Anterior cingulate cortex (tissue), 58 donors: ENCODE measurements at regions not wholly inside any gene's neighbourhood (a gene's known extent, or its start where the extent isn't known, plus 50 kb on each side); places are given as distances from the start of the nearest gene placed in this dataset.

Source experiments
- DNase-seq, 58 donors: peaks; one replicate each; lab custom pipeline; 2025; lab: John Stamatoyannopoulos, UW

GRCh38 chr5:14090755-14091154 lies 52.4 kb upstream of the TRIO start:
- no peak for DNase-seq

- DNase-seq = no peak
Observed at GRCh38 chr5:14090290-14090689, 52.9 kb upstream of the TRIO start.

GRCh38 chr5:14089198-14089597 lies 53.9 kb upstream of the TRIO start:
- DNase-seq = no peak

GRCh38 chr5:14086261-14086660 lies 56.9 kb upstream of the TRIO start:
- no peak for DNase-seq

GRCh38 chr5:14082973-14083372 lies 60.2 kb upstream of the TRIO start:
- no peak for DNase-seq

GRCh38 chr5:14082523-14082922 lies 60.6 kb upstream of the TRIO start:
- DNase-seq = no peak

GRCh38 chr5:14081791-14082190 lies 61.4 kb upstream of the TRIO start:
- no peak for DNase-seq

GRCh38 chr5:14078716-14079115 lies 64.4 kb upstream of the TRIO start:
- DNase-seq = no peak

- no peak for DNase-seq
Observed at GRCh38 chr5:14077501-14077900, 65.6 kb upstream of the TRIO start.

GRCh38 chr5:14076561-14076960 lies 66.6 kb upstream of the TRIO start:
- DNase-seq = no peak

GRCh38 chr5:14075937-14076336 lies 67.2 kb upstream of the TRIO start:
- DNase-seq = no peak

- no peak for DNase-seq
Observed at GRCh38 chr5:14071433-14071832, 71.7 kb upstream of the TRIO start.

GRCh38 chr5:14069021-14069420 lies 74.1 kb upstream of the TRIO start:
- no peak for DNase-seq

- DNase-seq = no peak
Observed at GRCh38 chr5:14068136-14068535, 75.0 kb upstream of the TRIO start.

GRCh38 chr5:14066326-14066725 lies 76.8 kb upstream of the TRIO start:
- no peak for DNase-seq

- no peak for DNase-seq
Observed at GRCh38 chr5:14064841-14065240, 78.3 kb upstream of the TRIO start.

- no peak for DNase-seq
Observed at GRCh38 chr5:14063691-14064090, 79.5 kb upstream of the TRIO start.

- peak in 1 of 58 donors; percentile 25 for DNase-seq
Observed at GRCh38 chr5:14063138-14063537, 80.0 kb upstream of the TRIO start.

GRCh38 chr5:14062178-14062577 lies 81.0 kb upstream of the TRIO start:
- no peak for DNase-seq

- no peak for DNase-seq
Observed at GRCh38 chr5:14061106-14061505, 82.0 kb upstream of the TRIO start.

GRCh38 chr5:14060218-14060617 lies 82.9 kb upstream of the TRIO start:
- DNase-seq = no peak

GRCh38 chr5:14059810-14060209 lies 83.3 kb upstream of the TRIO start:
- no peak for DNase-seq

- no peak for DNase-seq
Observed at GRCh38 chr5:14057289-14057688, 85.9 kb upstream of the TRIO start.

GRCh38 chr5:14056039-14056438 lies 87.1 kb upstream of the TRIO start:
- no peak for DNase-seq
